RWPE1 (cell line): ENCODE measurements at regions not wholly inside any gene's neighbourhood (a gene's known extent, or its start where the extent isn't known, plus 50 kb on each side); places are given as distances from the start of the nearest gene placed in this dataset.

Source experiments
- CTCF ChIA-PET: fragments of 350-600 bp; sonication (Branson Sonifier 250); formaldehyde crosslinking; extraction: SDS; loops from one replicate; lab custom pipeline; 2021; lab: Yijun Ruan, JAX
- POLR2A ChIA-PET: fragments of 400-600 bp; formaldehyde crosslinking; extraction: SDS; loops from one replicate; lab custom pipeline; 2020; ENCODE audit warnings: antibody characterized with exemption; ENCODE audit not compliant: low non-redundant PET; lab: Yijun Ruan, JAX
- DNase-seq: peaks from one replicate; pipeline ENCODE4 v3.0.0; 2012; ENCODE audit warnings: low spot score
- H3K27ac ChIP-seq: fragments of 450-650 bp; 2 replicates; pipeline ENCODE4 v1.5.1; 2017
- TF ChIP-seq, protein P1 (sequence below): fragments of 450-650 bp; conservative IDR thresholded peaks from 2 replicates; pipeline ENCODE4 v1.5.1; 2017; ENCODE audit warnings: low read depth, mild to moderate bottlenecking

DNA sequence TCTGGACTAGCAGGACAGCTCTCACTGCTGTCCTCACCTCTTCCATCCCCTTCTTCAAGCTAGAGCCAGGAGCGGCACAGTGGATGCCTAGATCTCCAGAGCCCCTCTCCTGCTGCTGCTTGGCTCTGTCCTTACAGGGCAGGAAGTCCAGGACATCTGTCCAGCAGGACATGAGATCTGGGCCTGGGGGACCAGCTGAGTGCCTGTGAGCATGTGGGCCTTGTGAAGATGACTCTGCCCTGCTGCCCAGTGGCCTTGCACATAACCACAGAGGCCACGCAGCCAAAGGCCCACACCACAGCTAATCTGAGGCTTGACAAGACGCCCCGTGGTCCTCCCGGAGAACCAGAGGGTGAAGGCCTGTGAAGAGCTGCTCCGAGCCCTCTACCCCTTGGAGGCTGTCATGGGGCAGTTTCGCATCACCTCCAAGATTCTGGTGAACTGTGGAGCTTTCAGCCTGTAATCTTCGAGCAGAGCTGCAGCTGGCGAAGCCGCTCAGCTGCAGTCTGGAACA is 516.7 kb upstream of the HS6ST1 start:
- TF ChIP-seq, protein P1, sequence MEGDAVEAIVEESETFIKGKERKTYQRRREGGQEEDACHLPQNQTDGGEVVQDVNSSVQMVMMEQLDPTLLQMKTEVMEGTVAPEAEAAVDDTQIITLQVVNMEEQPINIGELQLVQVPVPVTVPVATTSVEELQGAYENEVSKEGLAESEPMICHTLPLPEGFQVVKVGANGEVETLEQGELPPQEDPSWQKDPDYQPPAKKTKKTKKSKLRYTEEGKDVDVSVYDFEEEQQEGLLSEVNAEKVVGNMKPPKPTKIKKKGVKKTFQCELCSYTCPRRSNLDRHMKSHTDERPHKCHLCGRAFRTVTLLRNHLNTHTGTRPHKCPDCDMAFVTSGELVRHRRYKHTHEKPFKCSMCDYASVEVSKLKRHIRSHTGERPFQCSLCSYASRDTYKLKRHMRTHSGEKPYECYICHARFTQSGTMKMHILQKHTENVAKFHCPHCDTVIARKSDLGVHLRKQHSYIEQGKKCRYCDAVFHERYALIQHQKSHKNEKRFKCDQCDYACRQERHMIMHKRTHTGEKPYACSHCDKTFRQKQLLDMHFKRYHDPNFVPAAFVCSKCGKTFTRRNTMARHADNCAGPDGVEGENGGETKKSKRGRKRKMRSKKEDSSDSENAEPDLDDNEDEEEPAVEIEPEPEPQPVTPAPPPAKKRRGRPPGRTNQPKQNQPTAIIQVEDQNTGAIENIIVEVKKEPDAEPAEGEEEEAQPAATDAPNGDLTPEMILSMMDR = no peak
- DNase-seq = no peak
- H3K27ac ChIP-seq = no peak overlapping the region
- ChIA-PET POLR2A (no interaction called here), CTCF (no interaction called here)

- TF ChIP-seq, protein P1 = no peak
- CTCF ChIA-PET = interaction anchor here (0.6 kb wide), 1 partner anchor 91 kb away, joined by 3 read pairs; no protein-coding TSS in a partner anchor
- no peak overlapping the region for H3K27ac ChIP-seq
- DNase-seq = no peak
- POLR2A ChIA-PET = no interaction called here
Measured at GRCh38 chr2:128835974-128836373, 517.3 kb upstream of the HS6ST1 start.

GRCh38 chr2:128836559-128837100 is 518.0 kb upstream of the HS6ST1 start:
- H3K27ac ChIP-seq = no peak overlapping the region
- CTCF ChIA-PET = interaction anchor here (0.6 kb wide), 1 partner anchor 92 kb away, joined by 3 read pairs; no protein-coding TSS in a partner anchor
- DNase-seq = no peak
- POLR2A ChIA-PET = no interaction called here
- TF ChIP-seq, protein P1 = no peak

DNA sequence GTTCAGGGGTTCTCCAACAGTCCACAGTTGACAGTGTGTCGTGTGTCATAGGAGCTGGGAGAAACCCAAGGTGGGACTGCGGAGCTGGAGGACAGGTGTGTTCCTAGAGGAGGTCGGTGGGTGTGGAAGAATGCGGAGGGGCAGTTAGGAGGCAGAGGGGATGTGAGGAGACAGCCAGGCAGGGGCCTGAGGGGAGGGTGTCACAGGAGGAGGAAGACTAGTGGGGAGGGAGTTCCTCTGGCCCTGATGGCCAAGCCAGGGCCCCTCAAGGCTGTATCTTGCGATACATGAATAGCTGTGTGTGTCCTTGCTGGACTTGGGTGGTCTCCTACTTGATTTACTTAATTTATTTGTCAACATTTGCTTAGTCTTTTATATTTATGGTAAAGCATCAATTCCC is 519.6 kb upstream of the HS6ST1 start:
- POLR2A ChIA-PET = no interaction called here
- CTCF ChIA-PET = no interaction called here
- no peak for DNase-seq
- H3K27ac ChIP-seq = no peak overlapping the region
- TF ChIP-seq, protein P1 = no peak

- H3K27ac ChIP-seq = no peak overlapping the region
- TF ChIP-seq, protein P1 = no peak
- ChIA-PET CTCF (no interaction called here), POLR2A (no interaction called here)
- no peak for DNase-seq
Measured at GRCh38 chr2:128841803-128842202, 523.1 kb upstream of the HS6ST1 start.

DNA sequence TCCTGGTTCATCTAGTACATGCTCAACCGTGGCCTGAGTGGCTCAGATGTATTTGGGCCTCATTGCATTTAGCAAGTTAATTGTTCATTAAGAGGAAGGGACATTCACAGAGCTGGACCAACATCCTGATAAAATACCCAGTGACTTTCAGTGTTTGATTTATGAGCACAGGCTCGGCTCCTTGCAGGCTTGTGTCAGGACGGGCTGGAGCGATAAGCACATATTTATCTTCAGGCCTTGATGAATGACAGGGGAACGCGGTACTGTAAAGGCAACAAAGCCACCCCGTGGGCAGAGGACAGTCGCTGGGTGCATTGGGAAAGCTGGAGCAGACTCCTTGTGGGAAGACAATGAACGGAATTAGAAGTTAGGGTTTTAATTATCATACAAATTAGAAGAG is 548.6 kb upstream of the HS6ST1 start:
- ChIA-PET POLR2A (no interaction called here), CTCF (no interaction called here)
- TF ChIP-seq, protein P1 = no peak

More for the DNA sequence above, 548.6 kb upstream of the HS6ST1 start:
- no peak for DNase-seq
- no peak overlapping the region for H3K27ac ChIP-seq
